Heart left ventricle (tissue), 13 donors: ENCODE measurements at regions not wholly inside any gene's neighbourhood (a gene's known extent, or its start where the extent isn't known, plus 50 kb on each side); places are given as distances from the start of the nearest gene placed in this dataset.

Source experiments
- CTCF ChIP-seq, 12 donors: fragments of 200-600 bp; sonication (generic) in 4 of 12; IDR thresholded peaks; one replicate each; pipeline versions ENCODE4 v1.5.0 to v1.8.0; 2018 to 2022; ENCODE audit warnings: antibody characterized with exemption in 12 of 12, mild to moderate bottlenecking in 5 of 12
- POLR2A ChIP-seq, 2 donors: fragments of 450-650 bp; IDR thresholded peaks; one replicate each; pipeline ENCODE4 v1.6.1; 2017; ENCODE audit warnings: antibody characterized with exemption in 2 of 2, mild to moderate bottlenecking in 2 of 2, moderate library complexity in 2 of 2
- donor health status: ischemic (EF 13 %, LVEDD 7.1; RV severe dilation, severe dysfunction).
- donor health status: DM: no; HTN: yes; CAD: no.
- donor health status: DM: no; HTN: no; CAD: no.
- donor health status: ischemic (EF 25% LVEDD 6.9; RV normal size, moderate dysfunction).
- donor health status: ischemic (EF 25% LVEDD 5.7; RV mildly dilated, moderate dysfunction).
- donor health status: ischemic (EF 35%, LVEDD 5.7; RV mildly dilated, moderate dysfunction).
- donor health status: nonischemic (EF 11% LVEDD 7.7; RV severe dilation, severe dysfunction).
- donor health status: DM: yes; HTN: yes; CAD: no.
- donor health status: PGD.
- donor health status: ischemic (EF 29% LVEDD 5.4; RV normal size, mild dysfunction).
- donor health status: nonischemic (EF 23%, LVEDD 6.1; RV moderate dilation, normal function).

- TF ChIP-seq CTCF (IDR thresholded peaks at IDR 0.05) (no peak), POLR2A (IDR thresholded peaks at IDR 0.05) (no peak)
These were observed 624.5 kb upstream of the USP24 start for GRCh38 chr1:55839626-55840025.
